ENCODE measurements at regions not wholly inside any gene's neighbourhood (a gene's known extent, or its start where the extent isn't known, plus 50 kb on each side); places are given as distances from the start of the nearest gene placed in this dataset.

GRCh38 chr4:181846934-181847333 is 396.3 kb upstream of the TENM3 start:
- TF ChIP-seq IKZF1 (IDR thresholded peaks at IDR 0.05), result no peak
- no peak for TF ChIP-seq THAP11 (CRISPR knock-in tag; IDR thresholded peaks at IDR 0.05)
- TF ChIP-seq IRF1 (CRISPR knock-in tag; IDR thresholded peaks at IDR 0.05; ENCODE audit: low read depth), result no peak
- TF ChIP-seq ZNF383 (CRISPR knock-in tag; IDR thresholded peaks at IDR 0.05; ENCODE audit: borderline replicate concordance), result no peak
- TF ChIP-seq MXD3 (CRISPR knock-in tag; IDR thresholded peaks at IDR 0.05), result no peak
- no peak for TF ChIP-seq PRDM4 (CRISPR knock-in tag; IDR thresholded peaks at IDR 0.05; ENCODE audit: borderline replicate concordance)
- no peak for TF ChIP-seq RBFOX2 (IDR thresholded peaks at IDR 0.05; ENCODE audit: low read depth, low read length)
- no peak for TF ChIP-seq NCOA2 (CRISPR knock-in tag; IDR thresholded peaks at IDR 0.05)
- H3K9ac ChIP-seq (ENCODE audit: insufficient read depth, low read depth, low read length), result no peak overlapping the region

More at GRCh38 chr4:181846934-181847333, 396.3 kb upstream of the TENM3 start:
- no peaks in the 10 kb centered on the region for H4K20me1 ChIP-seq (ENCODE audit: insufficient read depth, low read length)
- H3K4me2 ChIP-seq (ENCODE audit: low read depth, low read length), result no peak overlapping the region
- H3K79me2 ChIP-seq (ENCODE audit: insufficient read depth, low read length), result no peaks in the 10 kb centered on the region
- H3K27me3 ChIP-seq (ENCODE audit: control insufficient read depth in 1 of 2, insufficient read depth in 2 of 2, low read length in 2 of 2), result no peaks in the 10 kb centered on the region
- POLR2A ChIA-PET, result no interaction called here
- CTCF ChIA-PET (ENCODE audit: low intra/inter-chr PET ratio, low total read pairs), result no interaction called here
- no peaks in the 10 kb centered on the region for H3K9me3 ChIP-seq (ENCODE audit: low read length)
- H3K27ac ChIP-seq (ENCODE audit: extremely low read length, insufficient read depth, low read length), result no peak overlapping the region
- no peak overlapping the region for H3K4me3 ChIP-seq (replicated peaks in 1 of 3; ENCODE audit: insufficient read depth in 1 of 3, low read depth in 2 of 3, low read length in 3 of 3)
- BruUV-seq (replicated peaks), result no TSS peak
- in situ Hi-C loops (cut with HindIII; ENCODE audit: extremely low pct_ligation_motif_present, low pct_unique_long_range_greater_than_20kb) (no loop called here), intact Hi-C loops (cut with micrococcal nuclease; ENCODE audit: unreplicated experiment) (no loop called here)
- ATAC-seq (no peak), DNase-seq (ENCODE audit: low spot score) (no peak), FAIRE-seq (no peak)
- H3K4me1 ChIP-seq (ENCODE audit: insufficient read depth, low read length), result no peaks in the 10 kb centered on the region
- no peak overlapping the region for H2AFZ ChIP-seq (ENCODE audit: low read length)
- 4% methylated on average over 4 of the region's 4 CpGs for WGBS (ENCODE audit: low lambda C conversion rate)
- no peaks in the 10 kb centered on the region for H3K36me3 ChIP-seq (replicated peaks in 1 of 2; ENCODE audit: control insufficient read depth in 1 of 2, insufficient read depth in 2 of 2, low read length in 2 of 2)

Measured in HepG2 (cell line).